ENCODE measurements at regions not wholly inside any gene's neighbourhood (a gene's known extent, or its start where the extent isn't known, plus 50 kb on each side); places are given as distances from the start of the nearest gene placed in this dataset.

DNA sequence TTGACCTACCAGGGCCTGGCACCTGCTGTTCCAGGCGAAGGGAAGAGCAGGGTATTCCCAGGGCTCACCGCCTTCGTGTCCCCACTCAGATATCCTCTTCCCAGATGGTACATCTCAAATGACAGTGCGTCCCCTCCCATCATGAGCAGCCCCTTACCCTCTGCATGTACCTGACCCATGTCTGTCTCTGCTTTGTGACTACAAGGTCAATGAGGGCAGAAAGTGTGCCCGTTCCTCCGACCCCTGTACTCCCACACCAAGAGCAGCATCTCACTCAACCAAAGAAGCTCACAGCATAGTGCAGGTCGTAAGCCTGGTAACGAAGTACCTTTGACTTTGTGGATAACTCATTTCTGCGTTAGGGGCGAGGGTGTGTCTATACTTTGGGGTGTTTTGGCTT is 142.6 kb downstream of the KATNIP start:
- CTCF ChIA-PET (ENCODE audit: low intra/inter-chr PET ratio, low total read pairs) = no interaction called here
- FAIRE-seq = no peak
- no TSS peak for BruUV-seq (replicated peaks)

GRCh38 chr16:27695161-27695560 is 145.2 kb downstream of the KATNIP start:
- in situ Hi-C loops (cut with HindIII; ENCODE audit: extremely low pct_ligation_motif_present, low pct_unique_long_range_greater_than_20kb) (no loop called here), intact Hi-C loops (cut with micrococcal nuclease; ENCODE audit: unreplicated experiment) (no loop called here)
- CTCF ChIA-PET (ENCODE audit: low intra/inter-chr PET ratio, low total read pairs) = no interaction called here
- Histone ChIP-seq H3K27me3 (ENCODE audit: control insufficient read depth in 1 of 2, insufficient read depth in 2 of 2, low read length in 2 of 2) (no peaks in the 10 kb centered on the region), H4K20me1 (ENCODE audit: insufficient read depth, low read length) (no peaks in the 10 kb centered on the region), H3K9ac (ENCODE audit: insufficient read depth, low read depth, low read length) (no peak overlapping the region), H3K79me2 (ENCODE audit: insufficient read depth, low read length) (no peaks in the 10 kb centered on the region), H2AFZ (ENCODE audit: low read length) (no peak overlapping the region), H3K36me3 (replicated peaks in 1 of 2; ENCODE audit: control insufficient read depth in 1 of 2, insufficient read depth in 2 of 2, low read length in 2 of 2) (peaks cover 3 to 8% of the 10 kb centered on the region in 2 experiments; a peak in 2 of 5 replicates), H3K4me3 (replicated peaks in 1 of 3; ENCODE audit: insufficient read depth in 1 of 3, low read depth in 2 of 3, low read length in 3 of 3) (no peak overlapping the region), H3K27ac (ENCODE audit: extremely low read length, insufficient read depth, low read length) (no peak overlapping the region), H3K9me3 (ENCODE audit: low read length) (no peaks in the 10 kb centered on the region), H3K4me1 (ENCODE audit: insufficient read depth, low read length) (no peaks in the 10 kb centered on the region), H3K4me2 (ENCODE audit: low read depth, low read length) (no peak overlapping the region)
- ATAC-seq (no peak), DNase-seq (ENCODE audit: low spot score) (no peak), FAIRE-seq (no peak)
- BruUV-seq (replicated peaks) = no TSS peak
- TF ChIP-seq ZNF720 (CRISPR knock-in tag; IDR thresholded peaks at IDR 0.05) = no peak
- 94% methylated on average over 7 of the region's 7 CpGs for WGBS (ENCODE audit: low lambda C conversion rate)
- POLR2A ChIA-PET = no interaction called here

More for the DNA sequence above, 142.6 kb downstream of the KATNIP start:
- in situ Hi-C loops (cut with HindIII; ENCODE audit: extremely low pct_ligation_motif_present, low pct_unique_long_range_greater_than_20kb) (no loop called here), intact Hi-C loops (cut with micrococcal nuclease; ENCODE audit: unreplicated experiment) (no loop called here)
- ATAC-seq = no peak
- Histone ChIP-seq H2AFZ (ENCODE audit: low read length) (no peak overlapping the region), H3K36me3 (replicated peaks in 1 of 2; ENCODE audit: control insufficient read depth in 1 of 2, insufficient read depth in 2 of 2, low read length in 2 of 2) (no peaks in the 10 kb centered on the region; a peak in 1 of 5 replicates), H3K4me2 (ENCODE audit: low read depth, low read length) (no peak overlapping the region), H3K9me3 (ENCODE audit: low read length) (no peaks in the 10 kb centered on the region), H4K20me1 (ENCODE audit: insufficient read depth, low read length) (no peaks in the 10 kb centered on the region), H3K4me3 (replicated peaks in 1 of 3; ENCODE audit: insufficient read depth in 1 of 3, low read depth in 2 of 3, low read length in 3 of 3) (no peak overlapping the region), H3K79me2 (ENCODE audit: insufficient read depth, low read length) (no peaks in the 10 kb centered on the region), H3K27ac (ENCODE audit: extremely low read length, insufficient read depth, low read length) (no peak overlapping the region), H3K4me1 (ENCODE audit: insufficient read depth, low read length) (no peaks in the 10 kb centered on the region), H3K27me3 (ENCODE audit: control insufficient read depth in 1 of 2, insufficient read depth in 2 of 2, low read length in 2 of 2) (no peaks in the 10 kb centered on the region), H3K9ac (ENCODE audit: insufficient read depth, low read depth, low read length) (no peak overlapping the region)
- TF ChIP-seq, protein P1, sequence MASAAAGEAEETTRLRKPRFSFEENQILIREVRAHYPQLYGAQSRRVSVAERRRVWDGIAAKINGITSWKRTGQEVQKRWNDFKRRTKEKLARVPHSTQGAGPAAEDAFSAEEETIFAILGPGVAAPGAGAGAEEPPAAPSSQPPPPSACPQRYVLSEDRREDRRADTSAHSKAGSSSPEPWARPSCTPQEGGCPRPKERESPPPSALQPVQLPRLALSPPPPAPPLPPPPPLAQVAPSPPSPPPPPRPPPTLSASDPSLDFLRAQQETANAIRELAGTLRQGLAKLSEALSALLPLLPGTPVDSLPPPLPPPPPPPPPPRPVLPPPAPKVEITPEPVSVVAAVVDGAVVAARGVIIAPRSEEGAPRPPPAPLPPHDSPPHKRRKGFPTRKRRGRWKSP (CRISPR knock-in tag; IDR thresholded peaks at IDR 0.05) = no peak
- no peak for TF ChIP-seq FOXK2 (IDR thresholded peaks at IDR 0.05)
- WGBS (ENCODE audit: low lambda C conversion rate) = 92% methylated on average over 10 of the region's 10 CpGs
- POLR2A ChIA-PET = no interaction called here
- DNase-seq (ENCODE audit: low spot score) = no peak

Measured in HepG2 (cell line).